ENCODE measurements at regions not wholly inside any gene's neighbourhood (a gene's known extent, or its start where the extent isn't known, plus 50 kb on each side); places are given as distances from the start of the nearest gene placed in this dataset.
"Not testable (repeated sequence)": the region's sequence is repeated elsewhere in the genome, so short reads cannot be mapped to it uniquely, and the experiment has no call there.

- DNase-seq (ENCODE audit: insufficient read length, low spot score) (no peak), FAIRE-seq (no peak)
- no peak for TF ChIP-seq CTCF (IDR thresholded peaks at IDR 0.05; ENCODE audit: insufficient read depth, missing control alignments)
These were observed 62.4 kb upstream of the BCL2L14 start for GRCh38 chr12:12008232-12008850.

DNA sequence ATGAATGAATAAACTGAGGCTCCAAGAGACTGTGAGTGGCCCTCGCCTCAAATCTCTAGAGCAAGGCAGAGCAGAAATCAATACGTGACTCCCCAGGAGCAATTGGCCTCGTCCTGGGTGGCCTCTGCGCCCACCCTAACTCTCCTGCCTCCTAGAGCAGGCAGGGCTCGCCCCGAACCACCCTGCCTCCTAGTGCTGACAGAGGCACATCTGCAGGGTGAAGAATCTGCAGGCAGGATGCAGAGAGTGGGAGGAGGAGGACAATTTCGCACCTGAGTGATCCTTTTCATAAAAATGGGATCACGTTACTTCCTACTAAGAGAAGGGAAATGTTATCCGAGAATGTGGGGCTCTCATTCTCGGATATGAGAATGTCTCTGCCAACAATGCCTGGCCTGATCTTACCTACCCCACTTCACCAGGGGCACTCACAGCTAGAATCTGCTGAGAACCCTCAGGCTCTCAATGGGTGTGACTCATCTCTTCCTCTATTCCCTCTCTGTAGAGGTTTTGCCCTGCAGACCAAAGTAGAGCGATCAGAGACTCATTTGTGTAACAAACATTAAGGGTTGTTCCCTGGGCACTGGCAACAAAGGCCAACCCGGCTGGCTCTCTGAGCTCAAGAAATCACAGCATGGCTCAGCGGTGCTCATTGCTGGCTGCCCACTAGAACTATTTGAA lies 61.7 kb upstream of the BCL2L14 start:
- DNase-seq (ENCODE audit: insufficient read length, low spot score) (no peak), FAIRE-seq (no peak)
- TF ChIP-seq CTCF (IDR thresholded peaks at IDR 0.05; ENCODE audit: insufficient read depth, missing control alignments): no peak

- DNase-seq (ENCODE audit: insufficient read length, low spot score); FAIRE-seq: not testable (repeated sequence)
These were observed 60.9 kb upstream of the BCL2L14 start for GRCh38 chr12:12009749-12010276.

- no peak for TF ChIP-seq CTCF (IDR thresholded peaks at IDR 0.05; ENCODE audit: insufficient read depth, missing control alignments)
- no peak for DNase-seq (ENCODE audit: insufficient read length, low spot score)
- FAIRE-seq: no peak
These were observed 60.3 kb upstream of the BCL2L14 start for GRCh38 chr12:12010277-12011039.

- TF ChIP-seq CTCF (IDR thresholded peaks at IDR 0.05; ENCODE audit: insufficient read depth, missing control alignments): no peak
- FAIRE-seq (no peak), DNase-seq (ENCODE audit: insufficient read length, low spot score) (no peak)
These were observed 58.9 kb upstream of the BCL2L14 start for GRCh38 chr12:12011880-12012260.

GRCh38 chr12:12015073-12015685 lies 55.6 kb upstream of the BCL2L14 start:
- TF ChIP-seq CTCF (IDR thresholded peaks at IDR 0.05; ENCODE audit: insufficient read depth, missing control alignments): no peak
- no peak for DNase-seq (ENCODE audit: insufficient read length, low spot score)
- no peak for FAIRE-seq

DNA sequence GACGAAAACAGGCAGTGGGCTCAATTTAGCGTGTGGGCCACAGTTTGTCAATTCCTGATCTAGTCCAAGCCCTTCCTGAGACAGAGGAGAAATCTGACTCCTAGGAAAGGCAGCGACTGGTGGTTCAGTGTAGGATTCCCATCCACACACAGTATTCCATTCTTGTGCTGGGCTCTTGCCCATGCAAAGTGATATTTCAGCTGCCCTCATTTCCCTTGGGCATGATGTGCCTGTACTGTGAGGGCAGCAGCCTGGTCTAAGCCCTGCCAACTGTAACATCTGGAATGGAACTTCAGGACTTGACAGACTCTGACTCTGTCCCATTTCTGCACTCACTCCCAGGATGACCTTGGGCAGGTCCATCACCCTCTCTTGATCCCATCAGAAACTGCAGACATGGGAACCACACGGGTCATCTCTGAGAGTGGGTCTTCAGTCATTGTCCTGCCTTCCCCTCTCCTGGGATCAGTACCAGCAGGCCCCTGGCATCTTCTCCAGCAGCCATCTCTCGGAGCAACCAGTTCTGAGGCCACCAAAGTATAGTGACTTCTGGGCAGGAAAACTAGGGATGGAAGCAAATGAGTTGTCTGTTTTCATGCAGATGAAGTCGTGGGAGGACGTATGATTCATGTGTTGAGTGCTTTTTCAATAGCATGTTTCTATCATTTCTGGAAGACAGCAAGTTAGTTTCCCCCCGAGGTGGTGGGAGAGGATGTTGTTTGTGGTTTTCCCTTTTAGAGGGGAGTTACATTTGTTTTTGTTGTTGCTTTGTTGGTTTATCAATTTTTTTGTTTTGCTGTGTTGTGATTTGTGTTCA lies 54.2 kb upstream of the BCL2L14 start:
- FAIRE-seq: no peak
- TF ChIP-seq CTCF (IDR thresholded peaks at IDR 0.05; ENCODE audit: insufficient read depth, missing control alignments): no peak
- DNase-seq (ENCODE audit: insufficient read length, low spot score): no peak
